HepG2 (cell line): ENCODE measurements at regions not wholly inside any gene's neighbourhood (a gene's known extent, or its start where the extent isn't known, plus 50 kb on each side); places are given as distances from the start of the nearest gene placed in this dataset.

ENCODE experiments used
- ARHGAP35 ChIP-seq: sonication (generic); formaldehyde crosslinking; IDR thresholded peaks from 2 replicates; pipeline ENCODE4 v1.9.0; 2022; ENCODE audit warnings: mild to moderate bottlenecking, inconsistent platforms, moderate library complexity, missing genetic modification reagents, borderline replicate concordance
- ARID2 ChIP-seq: sonication (generic); formaldehyde crosslinking; IDR thresholded peaks from 2 replicates; pipeline ENCODE4 v1.8.1; 2022; ENCODE audit warnings: mild to moderate bottlenecking, missing genetic modification reagents, borderline replicate concordance
- CAMTA2 ChIP-seq: sonication (generic); formaldehyde crosslinking; IDR thresholded peaks from 2 replicates; pipeline ENCODE4 v1.4.0; 2020; ENCODE audit warnings: mild to moderate bottlenecking, missing genetic modification reagents, borderline replicate concordance
- HDAC1 ChIP-seq: sonication (generic); formaldehyde crosslinking; IDR thresholded peaks from 2 replicates; pipeline ENCODE4 v1.5.1; 2020; ENCODE audit warnings: mild to moderate bottlenecking, missing genetic modification reagents
- HNF4A ChIP-seq: sonication (generic); formaldehyde crosslinking; IDR thresholded peaks from 2 replicates; pipeline ENCODE4 v1.4.0; 2020; ENCODE audit warnings: missing genetic modification reagents
- JDP2 ChIP-seq: sonication (generic); formaldehyde crosslinking; IDR thresholded peaks from 2 replicates; pipeline ENCODE4 v1.8.1; 2022; ENCODE audit warnings: missing genetic modification reagents, borderline replicate concordance
- KAT8 ChIP-seq: IDR thresholded peaks from 2 replicates; pipeline ENCODE4 v1.6.1; 2016; ENCODE audit warnings: missing genetic modification reagents, missing compliant biosample characterization
- MLXIP ChIP-seq: sonication (generic); formaldehyde crosslinking; IDR thresholded peaks from 2 replicates; pipeline ENCODE4 v1.9.0; 2021; ENCODE audit warnings: missing genetic modification reagents, borderline replicate concordance
- PAX8 ChIP-seq: sonication (generic); formaldehyde crosslinking; IDR thresholded peaks from 2 replicates; pipeline ENCODE4 v1.8.0; 2022; ENCODE audit warnings: mild to moderate bottlenecking, missing genetic modification reagents, borderline replicate concordance
- RARA ChIP-seq: IDR thresholded peaks from 2 replicates; pipeline ENCODE4 v1.6.1; 2016; ENCODE audit warnings: missing genetic modification reagents, missing compliant biosample characterization
- RBM39 ChIP-seq: fragments of 200-400 bp; formaldehyde crosslinking; IDR thresholded peaks from one replicate; pipeline ENCODE4 v1.6.1; 2018; ENCODE audit warnings: antibody characterized with exemption, mild to moderate bottlenecking, low read depth, low read length; ENCODE audit not compliant: poor library complexity, severe bottlenecking
- SAP130 ChIP-seq: IDR thresholded peaks from 2 replicates; pipeline ENCODE4 v1.6.1; 2016; ENCODE audit warnings: low read depth
- SOX13 ChIP-seq, 3 experiments: fragments of 450-650 bp in 1 of 3; sonication (generic) in 1 of 3; formaldehyde crosslinking in 1 of 3; IDR thresholded peaks in 2 of 3; conservative IDR thresholded peaks in 1 of 3; 2 replicates each; pipeline versions ENCODE4 v1.5.0 to v1.6.1; 2016 to 2020; ENCODE audit warnings: antibody characterized with exemption in 1 of 3, mild to moderate bottlenecking in 1 of 3, missing compliant biosample characterization in 1 of 3, missing genetic modification reagents in 1 of 3, moderate library complexity in 1 of 3
- SOX5 ChIP-seq: IDR thresholded peaks from 2 replicates; pipeline ENCODE4 v1.6.1; 2016; ENCODE audit warnings: borderline replicate concordance
- SOX6 ChIP-seq, 2 experiments: fragments of 450-650 bp in 1 of 2; sonication (generic) in 1 of 2; formaldehyde crosslinking in 1 of 2; IDR thresholded peaks; 2 replicates each; pipeline versions ENCODE4 v1.4.0 to v1.6.1; 2017 to 2020; ENCODE audit warnings: antibody characterized with exemption in 1 of 2, mild to moderate bottlenecking in 1 of 2, missing genetic modification reagents in 1 of 2
- TOE1 ChIP-seq: sonication (generic); formaldehyde crosslinking; IDR thresholded peaks from 2 replicates; pipeline ENCODE4 v1.4.0; 2020; ENCODE audit warnings: mild to moderate bottlenecking, missing genetic modification reagents
- TSC22D2 ChIP-seq: sonication (generic); formaldehyde crosslinking; IDR thresholded peaks from 2 replicates; pipeline ENCODE4 v1.5.1; 2020; ENCODE audit warnings: missing genetic modification reagents, mild to moderate bottlenecking, borderline replicate concordance
- XRCC5 ChIP-seq: fragments of 200-400 bp; formaldehyde crosslinking; optimal IDR thresholded peaks from 2 replicates; pipeline ENCODE3; 2017; ENCODE audit warnings: mild to moderate bottlenecking, low read length
- ZNF550 ChIP-seq: sonication (generic); formaldehyde crosslinking; IDR thresholded peaks from 2 replicates; pipeline ENCODE4 v1.4.0; 2020; ENCODE audit warnings: mild to moderate bottlenecking, missing genetic modification reagents, borderline replicate concordance
- ZNF577 ChIP-seq: sonication (generic); formaldehyde crosslinking; IDR thresholded peaks from 2 replicates; pipeline ENCODE4 v1.4.0; 2020; ENCODE audit warnings: mild to moderate bottlenecking, low read depth, missing genetic modification reagents, borderline replicate concordance
- ZNF775 ChIP-seq: sonication (generic); formaldehyde crosslinking; IDR thresholded peaks from 2 replicates; pipeline ENCODE4 v1.4.0; 2020; ENCODE audit warnings: missing genetic modification reagents, mild to moderate bottlenecking, moderate library complexity, borderline replicate concordance

- TF ChIP-seq ARID2 (CRISPR knock-in tag) = no peak
- TF ChIP-seq MLXIP (CRISPR knock-in tag) = no peak
- 0 out of 2 replicates have a peak, but pooled peaks have one; percentile 30 for TF ChIP-seq TSC22D2 (CRISPR knock-in tag)
- no peak for TF ChIP-seq SOX6 (IDR thresholded peaks at IDR 0.05)
- TF ChIP-seq SOX6 (CRISPR knock-in tag; IDR thresholded peaks at IDR 0.05) = peak; percentile 66; the same call in 1 of the 2 replicates
- no peak for TF ChIP-seq ZNF550 (CRISPR knock-in tag)
- TF ChIP-seq TOE1 (CRISPR knock-in tag) = 0 out of 2 replicates have a peak, but pooled peaks have one; percentile 64
- peak; percentile 38 for TF ChIP-seq SAP130 (CRISPR knock-in tag)
- TF ChIP-seq RARA = 0 out of 2 replicates have a peak, but pooled peaks have one; percentile 42
- TF ChIP-seq ARHGAP35 (CRISPR knock-in tag) = no peak
- no peak for TF ChIP-seq RBM39
- TF ChIP-seq KAT8 = peak; percentile 55; the same call in 1 of the 2 replicates
- TF ChIP-seq ZNF775 (CRISPR knock-in tag) = no peak
- no peak for TF ChIP-seq SOX13 (IDR thresholded peaks at IDR 0.05)
- peak in 1 of 2 experiments; percentile 22; a peak in 1 of 4 replicates for TF ChIP-seq SOX13 (CRISPR knock-in tag; conservative IDR thresholded peaks at IDR 0.05 in 1 of 2, IDR thresholded peaks at IDR 0.05 in 1 of 2)
- TF ChIP-seq HNF4A (CRISPR knock-in tag) = peak; percentile 87
- peak; percentile 54; the same call in 1 of the 2 replicates for TF ChIP-seq SOX5 (CRISPR knock-in tag)
- peak; percentile 22 for TF ChIP-seq XRCC5
- TF ChIP-seq CAMTA2 (CRISPR knock-in tag) = no peak
- peak; percentile 61 for TF ChIP-seq HDAC1 (CRISPR knock-in tag)
- no peak for TF ChIP-seq ZNF577
- TF ChIP-seq JDP2 (CRISPR knock-in tag) = no peak
- TF ChIP-seq PAX8 = no peak
These were observed 52.1 kb upstream of the SEC16B start (continued) for GRCh38 chr1:178021950-178022349.
